HEK293T (cell line): ENCODE measurements at regions not wholly inside any gene's neighbourhood (a gene's known extent, or its start where the extent isn't known, plus 50 kb on each side); places are given as distances from the start of the nearest gene placed in this dataset.

Source experiments
- CTCF ChIA-PET: fragments of 350-600 bp; formaldehyde crosslinking; extraction: SDS; loops from one replicate; lab custom pipeline; 2021; ENCODE audit warnings: antibody characterized with exemption, inconsistent platforms; lab: Yijun Ruan, JAX
- POLR2A ChIA-PET: fragments of 350-600 bp; formaldehyde crosslinking; extraction: SDS; loops from one replicate; lab custom pipeline; 2020; ENCODE audit warnings: antibody characterized with exemption, inconsistent platforms; lab: Yijun Ruan, JAX
- DNase-seq: peaks from one replicate; pipeline ENCODE4 v3.0.0; 2012; ENCODE audit warnings: mixed read lengths; ENCODE audit errors: extremely low spot score
- ARNT ChIP-seq: fragments of 450-650 bp; IDR thresholded peaks from 2 replicates; pipeline ENCODE4 v1.6.1; 2017; ENCODE audit warnings: mild to moderate bottlenecking
- BHLHE40 ChIP-seq: fragments of 450-650 bp; IDR thresholded peaks from 2 replicates; pipeline ENCODE4 v1.6.1; 2016; ENCODE audit warnings: mild to moderate bottlenecking, moderate library complexity, borderline replicate concordance
- CTBP1 ChIP-seq: fragments of 450-650 bp; IDR thresholded peaks from 2 replicates; pipeline ENCODE4 v1.6.1; 2016; ENCODE audit warnings: borderline replicate concordance
- ELF4 ChIP-seq: fragments of 450-650 bp; IDR thresholded peaks from 2 replicates; pipeline ENCODE4 v1.6.1; 2017; ENCODE audit warnings: antibody characterized with exemption
- FOXA1 ChIP-seq: fragments of 450-650 bp; IDR thresholded peaks from 2 replicates; pipeline ENCODE4 v1.6.1; 2016; ENCODE audit warnings: mild to moderate bottlenecking
- FOXK2 ChIP-seq: fragments of 450-650 bp; IDR thresholded peaks from 2 replicates; pipeline ENCODE4 v1.6.1; 2016; ENCODE audit warnings: mild to moderate bottlenecking
- FOXM1 ChIP-seq: fragments of 450-650 bp; IDR thresholded peaks from 2 replicates; pipeline ENCODE4 v1.6.1; 2017; ENCODE audit warnings: mild to moderate bottlenecking, borderline replicate concordance
- HDGF ChIP-seq: fragments of 450-650 bp; IDR thresholded peaks from 2 replicates; pipeline ENCODE4 v1.6.1; 2017; ENCODE audit warnings: antibody characterized with exemption, borderline replicate concordance
- L3MBTL2 ChIP-seq: fragments of 450-650 bp; conservative IDR thresholded peaks from 2 replicates; pipeline ENCODE4 v1.6.1; 2016; ENCODE audit warnings: mild to moderate bottlenecking
- LEF1 ChIP-seq: fragments of 450-650 bp; IDR thresholded peaks from 2 replicates; pipeline ENCODE4 v1.6.1; 2017; ENCODE audit warnings: mild to moderate bottlenecking, borderline replicate concordance
- NFRKB ChIP-seq: fragments of 450-650 bp; IDR thresholded peaks from 2 replicates; pipeline ENCODE4 v1.6.1; 2016; ENCODE audit warnings: mild to moderate bottlenecking, moderate library complexity
- PKNOX1 ChIP-seq: fragments of 450-650 bp; IDR thresholded peaks from 2 replicates; pipeline ENCODE4 v1.6.1; 2016
- SP1 ChIP-seq: fragments of 450-650 bp; IDR thresholded peaks from 2 replicates; pipeline ENCODE4 v1.6.1; 2017
- SUZ12 ChIP-seq: fragments of 450-650 bp; IDR thresholded peaks from 2 replicates; pipeline ENCODE4 v1.6.1; 2016; ENCODE audit warnings: mild to moderate bottlenecking
- TARDBP ChIP-seq: fragments of 450-650 bp; IDR thresholded peaks from 2 replicates; pipeline ENCODE4 v1.6.1; 2016
- ZNF384 ChIP-seq: fragments of 450-650 bp; IDR thresholded peaks from 2 replicates; pipeline ENCODE4 v1.6.1; 2016

DNA sequence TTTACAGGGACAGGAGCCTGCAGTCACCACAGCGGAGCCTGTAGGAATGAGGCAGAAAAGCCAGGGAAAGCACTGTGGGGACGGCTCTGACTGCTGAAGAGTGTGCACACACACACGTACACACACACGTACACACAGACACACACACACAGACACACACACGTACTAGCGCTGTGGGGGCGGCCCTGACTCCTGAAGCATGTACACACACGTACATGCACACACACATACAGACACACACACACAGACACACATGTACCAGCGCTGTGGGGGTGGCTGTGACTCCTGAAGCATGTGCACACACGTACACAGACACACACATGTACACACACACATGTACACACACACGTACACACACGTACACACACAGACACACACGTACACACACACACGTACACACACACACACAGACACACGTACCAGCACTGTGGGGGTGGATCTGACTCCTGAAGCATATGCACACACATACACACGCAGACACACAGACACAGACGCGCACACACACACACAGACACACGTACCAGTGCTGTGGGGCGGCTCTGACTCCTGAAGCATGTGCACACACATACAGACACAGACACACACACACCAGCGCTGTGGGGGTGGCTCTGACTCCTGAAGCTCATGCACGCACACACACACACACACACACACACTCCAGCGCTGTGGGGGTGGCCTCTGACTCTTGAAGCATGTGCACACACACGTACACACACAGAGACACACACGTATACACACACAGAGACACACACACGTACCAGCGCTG is 127.3 kb downstream of the DLL1 start:
- TF ChIP-seq FOXA1 (no peak), LEF1 (no peak), ELF4 (no peak), HDGF (no peak), TARDBP (no peak), ZNF384 (no peak), BHLHE40 (no peak), ARNT (no peak), NFRKB (no peak), FOXK2 (no peak), L3MBTL2 (no peak), SUZ12 (no peak), PKNOX1 (no peak), CTBP1 (no peak), FOXM1 (no peak), SP1 (no peak)
- ChIA-PET CTCF (no interaction called here), POLR2A (no interaction called here)
- no peak for DNase-seq

GRCh38 chr6:170162775-170163404 is 128.0 kb downstream of the DLL1 start:
- no peak for DNase-seq

DNA sequence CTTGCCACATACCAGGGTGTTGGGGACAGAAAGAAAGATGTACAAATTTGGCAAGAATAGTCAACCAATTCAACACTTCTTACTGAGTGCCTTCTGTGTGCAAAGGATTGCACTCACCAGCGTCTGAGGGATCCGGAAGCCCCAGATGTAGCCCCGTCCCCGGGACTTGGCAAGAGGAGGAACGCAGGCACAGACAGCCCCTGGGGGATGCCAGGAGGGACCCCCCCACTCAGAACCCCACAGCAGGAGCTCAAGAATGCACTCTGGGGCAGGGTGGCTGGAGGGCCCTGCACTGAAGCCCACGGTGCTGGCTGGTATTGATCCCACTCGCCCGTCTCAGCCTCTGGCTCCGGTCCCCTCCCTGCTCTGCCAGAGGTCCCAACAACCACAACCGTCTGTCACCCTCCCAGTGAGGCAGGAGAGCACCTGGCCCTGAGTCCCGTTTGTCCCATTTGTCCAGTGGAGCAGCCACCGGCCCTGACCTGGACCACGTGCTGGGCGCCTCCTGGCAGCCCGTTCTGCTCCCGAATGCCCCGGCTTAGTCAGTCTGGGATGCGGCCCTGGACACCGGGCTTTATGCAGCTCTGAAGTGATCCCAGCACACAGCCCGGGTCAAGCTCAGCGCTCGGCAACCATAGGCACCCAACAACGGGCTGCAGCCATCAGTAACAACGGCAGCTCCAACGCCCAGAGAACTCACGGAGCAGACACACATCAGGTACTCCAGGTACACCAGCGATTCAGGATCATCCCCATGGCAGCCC is 128.7 kb downstream of the DLL1 start:
- no peak for DNase-seq
- ChIA-PET CTCF (no interaction called here), POLR2A (no interaction called here)
- TF ChIP-seq CTBP1 = no peak
- TF ChIP-seq NFRKB = no peak

More at GRCh38 chr6:170162775-170163404, 128.0 kb downstream of the DLL1 start:
- CTCF ChIA-PET = no interaction called here
- POLR2A ChIA-PET = no interaction called here
- TF ChIP-seq ZNF384 = no peak
- TF ChIP-seq CTBP1 = no peak
- no peak for TF ChIP-seq ARNT
- no peak for TF ChIP-seq HDGF
- no peak for TF ChIP-seq LEF1
- no peak for TF ChIP-seq TARDBP
- TF ChIP-seq SP1 = no peak
- no peak for TF ChIP-seq L3MBTL2
- no peak for TF ChIP-seq FOXA1
- TF ChIP-seq ELF4 = no peak
- TF ChIP-seq FOXM1 = no peak
- no peak for TF ChIP-seq PKNOX1
- no peak for TF ChIP-seq SUZ12

GRCh38 chr6:170160628-170161611 is 130.0 kb downstream of the DLL1 start:
- POLR2A ChIA-PET = no interaction called here
- no peak for TF ChIP-seq HDGF
- no peak for TF ChIP-seq LEF1
- TF ChIP-seq FOXK2 = no peak
- TF ChIP-seq ELF4 = no peak
- no peak for TF ChIP-seq ARNT
- TF ChIP-seq FOXA1 = no peak
- no peak for TF ChIP-seq FOXM1
- TF ChIP-seq BHLHE40 = no peak
- no peak for TF ChIP-seq NFRKB
- no peak for TF ChIP-seq SUZ12
- no peak for TF ChIP-seq TARDBP
- no peak for DNase-seq
- CTCF ChIA-PET = interaction anchor here (0.5 kb wide), 1 partner anchor 13 kb away, joined by 3 read pairs; no protein-coding TSS in a partner anchor

DNA sequence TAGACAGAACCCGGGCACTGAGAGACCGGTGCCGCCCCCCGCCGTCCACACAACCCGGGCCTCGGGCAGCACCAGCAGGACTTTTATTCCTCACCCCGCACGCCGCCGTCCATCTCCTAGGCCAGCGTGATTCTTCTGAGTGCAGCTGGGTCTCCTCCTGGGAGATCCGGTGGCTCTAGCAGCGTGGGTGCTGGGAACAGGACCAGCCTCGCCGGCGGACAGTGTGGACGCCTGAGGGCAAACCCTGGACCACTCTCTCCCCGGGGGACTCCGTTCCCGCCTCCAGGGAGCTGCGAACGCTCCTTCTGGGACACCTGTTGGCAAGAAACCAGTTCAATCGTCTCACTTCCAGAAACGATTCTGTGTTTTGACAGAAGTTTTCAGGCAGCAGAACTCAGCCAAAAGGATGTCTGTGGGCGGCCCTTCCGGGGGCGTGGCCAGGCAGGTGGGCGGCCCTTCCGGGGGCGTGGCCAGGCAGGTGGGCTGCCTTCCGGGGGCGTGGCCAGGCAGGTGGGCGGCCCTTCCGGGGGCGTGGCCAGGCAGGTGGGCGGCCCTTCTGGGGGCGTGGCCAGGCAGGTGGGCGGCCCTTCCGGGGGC is 130.7 kb downstream of the DLL1 start:
- no peak for TF ChIP-seq L3MBTL2
- no peak for TF ChIP-seq FOXK2
- no peak for TF ChIP-seq HDGF
- no peak for TF ChIP-seq CTBP1
- TF ChIP-seq NFRKB = no peak
- TF ChIP-seq LEF1 = no peak
- TF ChIP-seq SP1 = no peak
- TF ChIP-seq TARDBP = no peak
- TF ChIP-seq ZNF384 = no peak
- no peak for TF ChIP-seq FOXA1
- TF ChIP-seq ARNT = no peak
- TF ChIP-seq FOXM1 = no peak
- no peak for TF ChIP-seq BHLHE40
- no peak for TF ChIP-seq SUZ12
- DNase-seq = peak; percentile 52
- POLR2A ChIA-PET = no interaction called here
- CTCF ChIA-PET = interaction anchor here (0.5 kb wide), 1 partner anchor 13 kb away, joined by 3 read pairs; no protein-coding TSS in a partner anchor
